Effector CD4-positive, alpha-beta T cell (primary cell): ENCODE measurements at regions not wholly inside any gene's neighbourhood (a gene's known extent, or its start where the extent isn't known, plus 50 kb on each side); places are given as distances from the start of the nearest gene placed in this dataset.

Experiments
- DNase-seq: peaks from one replicate; pipeline ENCODE4 v3.0.0-alpha.2; 2020

DNA sequence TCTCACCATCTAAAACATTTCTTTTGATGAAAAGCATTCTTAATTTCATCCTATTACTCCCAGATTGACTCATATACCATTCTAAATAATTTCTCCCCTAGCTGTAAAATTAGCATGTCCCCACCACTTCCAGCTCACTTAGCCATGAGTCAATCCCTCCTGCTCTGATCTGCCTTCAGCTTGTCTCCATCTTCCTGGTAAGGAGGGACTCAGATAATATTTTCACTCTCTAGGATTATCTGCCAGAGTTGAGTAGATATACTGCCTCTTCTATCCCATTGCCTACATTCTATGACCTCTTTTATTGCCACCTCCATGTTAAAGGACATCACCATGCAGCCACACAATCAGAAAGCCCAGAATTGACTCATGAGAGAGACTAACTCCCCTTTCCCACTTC, 348.8 kb upstream of the POU3F2 start:
- DNase-seq: no peak

DNA sequence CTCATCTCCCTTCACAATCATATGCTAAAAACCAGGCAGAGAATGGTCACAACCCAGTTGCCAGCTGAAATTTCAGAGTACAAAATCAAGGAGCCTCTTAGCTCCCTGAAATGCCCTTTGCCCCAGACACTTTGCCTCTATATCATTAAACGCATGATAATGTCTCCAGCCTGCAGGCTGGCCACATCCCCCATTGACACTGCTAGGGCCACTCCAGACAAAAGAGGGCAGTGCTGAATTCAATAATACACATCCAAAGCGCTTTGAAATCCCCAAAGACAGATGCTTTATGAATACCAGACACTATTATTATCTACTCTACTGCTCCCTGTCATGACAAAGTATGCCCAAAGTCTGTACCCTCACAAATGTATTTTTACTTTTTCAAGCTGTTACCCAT, 348.3 kb upstream of the POU3F2 start:
- DNase-seq: no peak

GRCh38 chr6:98487612-98488011, 346.8 kb upstream of the POU3F2 start:
- no peak for DNase-seq

GRCh38 chr6:98498144-98498775, 336.1 kb upstream of the POU3F2 start:
- no peak for DNase-seq

GRCh38 chr6:98498866-98499265, 335.5 kb upstream of the POU3F2 start:
- no peak for DNase-seq

- no peak for DNase-seq
Measured at GRCh38 chr6:98514073-98514720, 320.2 kb upstream of the POU3F2 start.

GRCh38 chr6:98514796-98515195, 319.6 kb upstream of the POU3F2 start:
- no peak for DNase-seq

GRCh38 chr6:98516206-98516605, 318.2 kb upstream of the POU3F2 start:
- no peak for DNase-seq

DNA sequence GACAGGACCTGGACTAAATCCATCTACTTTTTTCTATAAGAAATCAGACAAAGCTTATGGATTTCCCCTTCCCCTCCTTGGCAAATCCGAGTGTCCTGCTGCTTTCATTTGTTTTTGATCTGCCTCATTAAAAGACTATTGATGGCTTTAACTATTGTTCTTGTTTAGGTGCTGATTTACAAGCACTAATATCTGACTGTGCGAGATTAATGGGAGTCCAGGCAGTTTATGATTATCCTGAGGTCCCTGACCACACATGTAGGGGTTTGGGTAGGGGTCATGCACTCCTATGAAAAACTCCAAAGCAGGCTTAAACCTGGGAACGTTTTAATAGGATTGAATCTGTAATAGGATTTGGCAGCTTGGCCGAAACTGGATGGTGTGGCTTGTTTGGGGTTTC, 317.5 kb upstream of the POU3F2 start:
- no peak for DNase-seq

DNA sequence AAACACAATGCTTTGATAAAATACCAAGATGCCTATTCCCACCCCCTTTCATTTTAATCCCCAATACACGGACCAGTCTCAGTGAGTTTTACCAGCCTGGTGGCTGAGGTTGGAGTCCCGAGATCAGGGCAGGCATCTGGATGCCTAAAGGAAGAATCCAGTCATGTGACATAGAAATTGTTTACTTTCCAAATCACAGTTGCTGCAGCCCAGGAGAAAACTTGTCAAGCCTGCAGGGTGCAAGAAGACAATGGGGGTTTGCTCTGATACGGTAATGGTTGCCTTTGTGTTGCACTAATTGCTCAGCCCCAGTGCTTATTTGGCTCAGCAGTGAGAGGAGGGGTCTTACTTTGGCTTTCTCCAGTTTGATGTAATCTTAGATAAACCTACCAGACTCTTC, 308.5 kb upstream of the POU3F2 start:
- DNase-seq: no peak

GRCh38 chr6:98526465-98526864, 307.9 kb upstream of the POU3F2 start:
- DNase-seq: no peak

- DNase-seq: no peak
Measured at GRCh38 chr6:98529364-98529763, 305.0 kb upstream of the POU3F2 start.

DNA sequence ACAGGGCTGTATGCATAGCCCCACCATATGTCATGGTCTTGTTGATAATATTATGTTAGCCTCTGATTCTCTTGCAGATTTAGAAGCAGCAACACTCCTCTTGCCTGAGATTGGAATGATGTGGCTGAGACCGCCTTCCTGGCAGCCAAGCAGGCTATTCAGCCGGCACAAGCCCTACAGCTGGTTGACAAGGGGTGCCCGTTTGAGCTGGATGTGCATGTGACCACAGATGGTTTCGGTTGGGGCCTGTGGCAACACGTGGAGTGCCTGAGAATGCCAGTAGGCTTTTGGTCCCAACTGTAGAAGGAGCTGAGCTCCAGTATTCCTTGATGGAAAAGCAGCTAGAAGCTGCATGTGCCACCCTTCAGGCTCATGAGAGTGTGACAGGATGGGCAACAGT, 303.6 kb upstream of the POU3F2 start:
- DNase-seq: no peak

GRCh38 chr6:98532004-98532403, 302.4 kb upstream of the POU3F2 start:
- no peak for DNase-seq

- no peak for DNase-seq
Measured at GRCh38 chr6:98539741-98540140, 294.6 kb upstream of the POU3F2 start.

DNA sequence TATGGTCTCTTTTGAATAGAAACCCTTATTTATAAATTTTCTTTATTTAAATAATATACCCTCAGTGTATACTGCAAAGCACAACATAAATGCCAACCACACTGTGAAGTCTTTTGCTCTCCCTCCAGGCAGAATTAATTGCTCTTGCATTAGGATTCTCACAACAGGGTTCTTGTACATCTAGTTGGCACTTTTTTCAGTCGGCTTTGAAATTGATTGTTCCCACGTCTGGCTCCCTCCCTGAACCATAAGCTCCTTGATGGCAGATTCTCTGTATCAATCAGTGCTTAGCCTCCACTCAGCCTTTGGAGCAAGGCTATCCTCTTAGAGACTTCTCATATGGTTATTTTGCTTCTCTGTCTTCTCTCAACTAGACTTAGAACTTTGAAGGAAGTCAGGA, 288.0 kb upstream of the POU3F2 start:
- no peak for DNase-seq

DNA sequence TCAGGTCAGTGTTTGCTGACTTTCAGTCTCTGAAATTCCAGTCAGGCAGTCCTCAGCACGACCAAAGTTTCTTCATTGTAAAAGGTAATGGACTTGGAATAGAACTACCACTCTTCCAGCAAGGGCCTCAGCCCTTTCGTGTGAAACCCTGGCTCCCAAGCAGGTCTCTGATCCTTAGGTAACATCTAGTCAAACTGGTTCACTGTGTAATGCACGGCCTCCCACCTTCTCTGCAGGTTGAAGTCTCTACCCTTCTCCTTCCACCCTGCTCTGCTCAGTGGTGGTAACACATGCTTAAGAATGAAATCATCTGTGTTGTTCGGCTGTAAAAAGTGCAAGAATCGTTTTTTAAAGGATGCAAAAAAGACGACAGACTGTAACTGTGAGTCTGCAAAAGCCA, 287.2 kb upstream of the POU3F2 start:
- no peak for DNase-seq

- DNase-seq: no peak
Measured at GRCh38 chr6:98547634-98548033, 286.7 kb upstream of the POU3F2 start.

GRCh38 chr6:98548301-98548700, 286.1 kb upstream of the POU3F2 start:
- DNase-seq: no peak

- no peak for DNase-seq
Measured at GRCh38 chr6:98560418-98560817, 274.0 kb upstream of the POU3F2 start.

DNA sequence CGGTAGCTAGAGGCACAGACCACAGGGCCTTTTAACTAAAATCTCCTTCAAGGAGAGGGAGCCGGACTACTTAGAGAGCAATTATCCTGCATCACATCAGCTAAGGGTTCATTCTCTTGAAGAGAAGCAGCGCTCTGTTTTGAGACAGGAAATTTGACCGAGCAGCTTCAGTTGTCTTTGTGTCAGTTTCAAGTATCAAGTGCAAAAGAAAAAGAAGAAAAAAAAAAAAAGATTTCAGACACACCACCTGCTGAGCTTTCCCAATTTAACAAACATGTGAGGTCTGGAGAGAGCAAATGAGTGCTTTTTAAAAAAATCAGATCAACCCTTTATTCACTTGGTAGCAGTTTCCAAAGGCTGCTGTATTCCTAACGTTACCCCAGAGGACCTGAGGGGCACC, 273.5 kb upstream of the POU3F2 start:
- DNase-seq: no peak

- DNase-seq: no peak
Measured at GRCh38 chr6:98566126-98566525, 268.2 kb upstream of the POU3F2 start.

DNA sequence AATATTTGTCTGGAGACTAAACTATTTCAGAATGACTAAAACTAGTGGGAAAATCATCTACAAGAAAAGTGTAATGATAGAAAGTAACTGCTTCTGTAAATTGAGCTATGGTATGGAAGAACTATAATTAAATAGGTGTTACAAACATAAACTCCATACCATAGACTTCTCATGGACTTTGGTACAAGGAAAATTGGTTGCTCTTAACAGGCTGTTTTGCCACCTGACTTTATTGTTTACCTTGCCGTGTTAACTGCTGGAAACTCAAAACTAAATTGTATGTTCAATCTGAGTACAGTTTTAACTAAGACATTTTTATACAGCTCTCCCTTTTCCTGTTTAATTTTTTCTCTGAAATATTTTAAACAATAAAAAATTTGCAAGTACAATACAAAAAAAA, 261.8 kb upstream of the POU3F2 start:
- DNase-seq: no peak

- no peak for DNase-seq
Measured at GRCh38 chr6:98574984-98575383, 259.4 kb upstream of the POU3F2 start.

DNA sequence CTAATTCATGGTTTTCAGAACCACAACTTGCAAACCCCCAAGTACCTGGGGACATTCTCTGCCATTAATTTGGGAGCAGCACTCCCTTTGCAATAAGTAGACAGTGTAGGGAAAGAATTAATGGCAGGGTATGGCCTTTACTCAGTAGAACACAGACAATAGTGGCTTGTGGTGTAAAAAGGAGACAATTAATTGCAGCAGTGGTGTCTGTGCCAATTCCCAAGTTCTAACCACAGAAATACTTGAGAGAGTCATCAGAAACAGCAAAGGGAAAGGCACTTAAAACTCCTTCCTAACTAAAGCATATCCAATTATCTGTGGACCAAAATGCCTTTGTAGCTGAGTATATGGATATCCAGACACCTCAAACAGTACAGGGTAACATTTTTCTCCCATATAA, 257.6 kb upstream of the POU3F2 start:
- no peak for DNase-seq
